KMS-11 (cell line): ENCODE measurements at regions not wholly inside any gene's neighbourhood (a gene's known extent, or its start where the extent isn't known, plus 50 kb on each side); places are given as distances from the start of the nearest gene placed in this dataset.

Source experiments
- H2AFZ ChIP-seq: fragments of 200-600 bp; sonication (generic); 2 replicates; pipeline ENCODE4 v1.6.1; 2016; ENCODE audit warnings: antibody characterized with exemption, mixed run types, low read depth
- H3K27ac ChIP-seq: fragments of 200-600 bp; sonication (generic); 2 replicates; pipeline ENCODE4 v1.6.1; 2016; ENCODE audit warnings: mild to moderate bottlenecking, mixed run types
- H3K27me3 ChIP-seq: fragments of 200-600 bp; sonication (generic); 2 replicates; pipeline ENCODE4 v1.6.1; 2017; ENCODE audit warnings: mild to moderate bottlenecking, low read depth, mixed run types, moderate library complexity; ENCODE audit not compliant: insufficient read depth
- H3K36me3 ChIP-seq: fragments of 200-600 bp; sonication (generic); 2 replicates; pipeline ENCODE4 v1.6.1; 2017; ENCODE audit warnings: mild to moderate bottlenecking, mixed run types; ENCODE audit not compliant: insufficient read depth
- H3K4me1 ChIP-seq: fragments of 200-600 bp; sonication (generic); 2 replicates; pipeline ENCODE4 v1.6.1; 2016; ENCODE audit warnings: mild to moderate bottlenecking, low read depth, mixed run types; ENCODE audit not compliant: poor library complexity, severe bottlenecking
- H3K4me2 ChIP-seq: fragments of 200-600 bp; sonication (generic); 2 replicates; pipeline ENCODE4 v1.7.0; 2016; ENCODE audit warnings: mild to moderate bottlenecking, mixed run types
- H3K4me3 ChIP-seq: fragments of 200-600 bp; sonication (generic); IDR thresholded peaks from 2 replicates; pipeline ENCODE4 v1.6.1; 2017; ENCODE audit warnings: low read depth, low read length, mixed read lengths; ENCODE audit not compliant: insufficient read depth
- H3K79me2 ChIP-seq: fragments of 200-600 bp; sonication (generic); 2 replicates; pipeline ENCODE4 v1.6.1; 2016; ENCODE audit warnings: low read depth, mixed run types; ENCODE audit not compliant: insufficient read depth
- H3K9ac ChIP-seq: fragments of 200-600 bp; sonication (generic); 2 replicates; pipeline ENCODE4 v1.6.1; 2016; ENCODE audit warnings: mild to moderate bottlenecking, mixed run types
- H4K20me1 ChIP-seq: fragments of 200-600 bp; sonication (generic); 2 replicates; pipeline ENCODE4 v1.6.1; 2016; ENCODE audit warnings: mild to moderate bottlenecking, mixed run types; ENCODE audit not compliant: insufficient read depth
- CTCF ChIP-seq: fragments of 200-600 bp; sonication (generic); conservative IDR thresholded peaks from 2 replicates; pipeline ENCODE4 v1.6.1; 2017; ENCODE audit warnings: low read depth, mild to moderate bottlenecking, antibody characterized with exemption, low read length, moderate library complexity, mixed read lengths

- H3K27me3 ChIP-seq, result no peaks in the 10 kb centered on the region
- no peak overlapping the region for H3K9ac ChIP-seq
- no peak for TF ChIP-seq CTCF
- H3K4me3 ChIP-seq, result no peak overlapping the region
- H3K79me2 ChIP-seq, result no peaks in the 10 kb centered on the region
- H3K36me3 ChIP-seq, result no peaks in the 10 kb centered on the region
- no peaks in the 10 kb centered on the region for H4K20me1 ChIP-seq
- H3K4me2 ChIP-seq, result no peak overlapping the region
- H3K27ac ChIP-seq, result no peak overlapping the region
- H2AFZ ChIP-seq, result no peak overlapping the region
- no peaks in the 10 kb centered on the region for H3K4me1 ChIP-seq
These were observed 211.8 kb upstream of the ARL4C start for GRCh38 chr2:234708717-234709116.

GRCh38 chr2:234708091-234708683 is 211.3 kb upstream of the ARL4C start:
- no peaks in the 10 kb centered on the region for H3K36me3 ChIP-seq
- no peak overlapping the region for H2AFZ ChIP-seq
- H3K79me2 ChIP-seq, result no peaks in the 10 kb centered on the region
- no peaks in the 10 kb centered on the region for H3K4me1 ChIP-seq
- no peak overlapping the region for H3K4me2 ChIP-seq
- no peak overlapping the region for H3K9ac ChIP-seq
- H4K20me1 ChIP-seq, result no peaks in the 10 kb centered on the region
- H3K27me3 ChIP-seq, result no peaks in the 10 kb centered on the region
- H3K27ac ChIP-seq, result no peak overlapping the region
- TF ChIP-seq CTCF, result no peak
- H3K4me3 ChIP-seq, result no peak overlapping the region

GRCh38 chr2:234706086-234706485 is 209.2 kb upstream of the ARL4C start:
- TF ChIP-seq CTCF, result no peak
- Histone ChIP-seq H3K4me1 (no peaks in the 10 kb centered on the region), H3K4me3 (no peak overlapping the region), H2AFZ (no peak overlapping the region), H3K4me2 (no peak overlapping the region), H4K20me1 (no peaks in the 10 kb centered on the region), H3K36me3 (no peaks in the 10 kb centered on the region), H3K9ac (no peak overlapping the region), H3K27me3 (no peaks in the 10 kb centered on the region), H3K27ac (no peak overlapping the region), H3K79me2 (no peaks in the 10 kb centered on the region)

- Histone ChIP-seq H3K4me3 (no peak overlapping the region), H2AFZ (no peak overlapping the region), H3K36me3 (no peaks in the 10 kb centered on the region), H3K27ac (no peak overlapping the region), H3K4me2 (no peak overlapping the region), H3K4me1 (no peaks in the 10 kb centered on the region), H3K27me3 (no peaks in the 10 kb centered on the region), H3K9ac (no peak overlapping the region), H3K79me2 (no peaks in the 10 kb centered on the region), H4K20me1 (no peaks in the 10 kb centered on the region)
- no peak for TF ChIP-seq CTCF
These were observed 208.2 kb upstream of the ARL4C start for GRCh38 chr2:234705108-234705507.
